GM23338 (cell line): ENCODE measurements at regions not wholly inside any gene's neighbourhood (a gene's known extent, or its start where the extent isn't known, plus 50 kb on each side); places are given as distances from the start of the nearest gene placed in this dataset.

Experiments
- CREB1 ChIP-seq: fragments of 250-450 bp; sonication (Bioruptor Pico); IDR thresholded peaks from 2 replicates; pipeline ENCODE4 v1.5.0; 2020; ENCODE audit warnings: low read depth, mild to moderate bottlenecking, moderate library complexity
- EZH2 ChIP-seq: fragments of 200-600 bp; sonication (generic); IDR thresholded peaks from one replicate; pipeline ENCODE4 v1.8.0; 2017; ENCODE audit warnings: antibody characterized with exemption, mild to moderate bottlenecking, low read depth; ENCODE audit not compliant: unreplicated experiment
- NANOG ChIP-seq: IDR thresholded peaks from 2 replicates; pipeline ENCODE4 v1.6.1; 2016; ENCODE audit warnings: antibody characterized with exemption, borderline replicate concordance
- POLR2AphosphoS5 ChIP-seq: IDR thresholded peaks from 2 replicates; pipeline ENCODE4 v1.6.1; 2016; ENCODE audit warnings: antibody characterized with exemption, low read depth
- STAT1 ChIP-seq: IDR thresholded peaks from one replicate; pipeline ENCODE4 v1.6.1; 2016; ENCODE audit warnings: antibody characterized with exemption; ENCODE audit not compliant: unreplicated experiment
- TF ChIP-seq, protein P1 (sequence below): fragments of 250-450 bp; sonication (Bioruptor Pico); IDR thresholded peaks from 2 replicates; pipeline ENCODE4 v1.5.0; 2020; ENCODE audit warnings: mild to moderate bottlenecking, moderate library complexity
- TF ChIP-seq, protein P2 (sequence below): IDR thresholded peaks from one replicate; pipeline ENCODE4 v1.6.1; 2018; ENCODE audit warnings: antibody characterized with exemption; ENCODE audit not compliant: unreplicated experiment
- TF ChIP-seq, protein P3 (sequence below), 2 experiments: fragments of 200-600 bp in 1 of 2; sonication (generic) in 1 of 2; conservative IDR thresholded peaks; 2 replicates each; pipeline versions ENCODE4 v1.5.1 to v1.6.1; 2016 to 2017; ENCODE audit warnings: antibody characterized with exemption in 2 of 2, low read depth in 2 of 2, mild to moderate bottlenecking in 2 of 2, moderate library complexity in 1 of 2
- TF ChIP-seq, protein P4 (sequence below): IDR thresholded peaks from 2 replicates; pipeline ENCODE4 v1.6.1; 2016; ENCODE audit warnings: antibody characterized with exemption

DNA sequence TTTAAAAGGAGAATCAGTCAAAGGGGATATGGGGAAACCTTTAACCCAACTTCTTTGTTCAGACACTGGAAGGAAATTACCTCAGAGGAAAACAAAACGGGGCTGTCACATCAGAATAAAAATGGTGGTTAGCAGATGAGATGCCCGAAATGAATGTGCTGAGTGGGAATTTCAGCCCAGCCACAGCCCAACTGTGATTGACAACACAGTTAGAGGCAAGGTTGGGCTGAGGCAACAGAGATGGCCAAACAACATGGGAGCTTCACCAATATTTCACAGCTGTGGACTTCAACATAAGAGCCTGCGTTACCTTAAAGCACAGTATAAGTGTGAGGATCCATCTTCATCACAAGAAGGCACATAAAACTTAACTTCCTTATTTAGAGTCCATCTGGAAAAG, 133.5 kb upstream of the PTPRZ1 start (continued):
- TF ChIP-seq, protein P1, sequence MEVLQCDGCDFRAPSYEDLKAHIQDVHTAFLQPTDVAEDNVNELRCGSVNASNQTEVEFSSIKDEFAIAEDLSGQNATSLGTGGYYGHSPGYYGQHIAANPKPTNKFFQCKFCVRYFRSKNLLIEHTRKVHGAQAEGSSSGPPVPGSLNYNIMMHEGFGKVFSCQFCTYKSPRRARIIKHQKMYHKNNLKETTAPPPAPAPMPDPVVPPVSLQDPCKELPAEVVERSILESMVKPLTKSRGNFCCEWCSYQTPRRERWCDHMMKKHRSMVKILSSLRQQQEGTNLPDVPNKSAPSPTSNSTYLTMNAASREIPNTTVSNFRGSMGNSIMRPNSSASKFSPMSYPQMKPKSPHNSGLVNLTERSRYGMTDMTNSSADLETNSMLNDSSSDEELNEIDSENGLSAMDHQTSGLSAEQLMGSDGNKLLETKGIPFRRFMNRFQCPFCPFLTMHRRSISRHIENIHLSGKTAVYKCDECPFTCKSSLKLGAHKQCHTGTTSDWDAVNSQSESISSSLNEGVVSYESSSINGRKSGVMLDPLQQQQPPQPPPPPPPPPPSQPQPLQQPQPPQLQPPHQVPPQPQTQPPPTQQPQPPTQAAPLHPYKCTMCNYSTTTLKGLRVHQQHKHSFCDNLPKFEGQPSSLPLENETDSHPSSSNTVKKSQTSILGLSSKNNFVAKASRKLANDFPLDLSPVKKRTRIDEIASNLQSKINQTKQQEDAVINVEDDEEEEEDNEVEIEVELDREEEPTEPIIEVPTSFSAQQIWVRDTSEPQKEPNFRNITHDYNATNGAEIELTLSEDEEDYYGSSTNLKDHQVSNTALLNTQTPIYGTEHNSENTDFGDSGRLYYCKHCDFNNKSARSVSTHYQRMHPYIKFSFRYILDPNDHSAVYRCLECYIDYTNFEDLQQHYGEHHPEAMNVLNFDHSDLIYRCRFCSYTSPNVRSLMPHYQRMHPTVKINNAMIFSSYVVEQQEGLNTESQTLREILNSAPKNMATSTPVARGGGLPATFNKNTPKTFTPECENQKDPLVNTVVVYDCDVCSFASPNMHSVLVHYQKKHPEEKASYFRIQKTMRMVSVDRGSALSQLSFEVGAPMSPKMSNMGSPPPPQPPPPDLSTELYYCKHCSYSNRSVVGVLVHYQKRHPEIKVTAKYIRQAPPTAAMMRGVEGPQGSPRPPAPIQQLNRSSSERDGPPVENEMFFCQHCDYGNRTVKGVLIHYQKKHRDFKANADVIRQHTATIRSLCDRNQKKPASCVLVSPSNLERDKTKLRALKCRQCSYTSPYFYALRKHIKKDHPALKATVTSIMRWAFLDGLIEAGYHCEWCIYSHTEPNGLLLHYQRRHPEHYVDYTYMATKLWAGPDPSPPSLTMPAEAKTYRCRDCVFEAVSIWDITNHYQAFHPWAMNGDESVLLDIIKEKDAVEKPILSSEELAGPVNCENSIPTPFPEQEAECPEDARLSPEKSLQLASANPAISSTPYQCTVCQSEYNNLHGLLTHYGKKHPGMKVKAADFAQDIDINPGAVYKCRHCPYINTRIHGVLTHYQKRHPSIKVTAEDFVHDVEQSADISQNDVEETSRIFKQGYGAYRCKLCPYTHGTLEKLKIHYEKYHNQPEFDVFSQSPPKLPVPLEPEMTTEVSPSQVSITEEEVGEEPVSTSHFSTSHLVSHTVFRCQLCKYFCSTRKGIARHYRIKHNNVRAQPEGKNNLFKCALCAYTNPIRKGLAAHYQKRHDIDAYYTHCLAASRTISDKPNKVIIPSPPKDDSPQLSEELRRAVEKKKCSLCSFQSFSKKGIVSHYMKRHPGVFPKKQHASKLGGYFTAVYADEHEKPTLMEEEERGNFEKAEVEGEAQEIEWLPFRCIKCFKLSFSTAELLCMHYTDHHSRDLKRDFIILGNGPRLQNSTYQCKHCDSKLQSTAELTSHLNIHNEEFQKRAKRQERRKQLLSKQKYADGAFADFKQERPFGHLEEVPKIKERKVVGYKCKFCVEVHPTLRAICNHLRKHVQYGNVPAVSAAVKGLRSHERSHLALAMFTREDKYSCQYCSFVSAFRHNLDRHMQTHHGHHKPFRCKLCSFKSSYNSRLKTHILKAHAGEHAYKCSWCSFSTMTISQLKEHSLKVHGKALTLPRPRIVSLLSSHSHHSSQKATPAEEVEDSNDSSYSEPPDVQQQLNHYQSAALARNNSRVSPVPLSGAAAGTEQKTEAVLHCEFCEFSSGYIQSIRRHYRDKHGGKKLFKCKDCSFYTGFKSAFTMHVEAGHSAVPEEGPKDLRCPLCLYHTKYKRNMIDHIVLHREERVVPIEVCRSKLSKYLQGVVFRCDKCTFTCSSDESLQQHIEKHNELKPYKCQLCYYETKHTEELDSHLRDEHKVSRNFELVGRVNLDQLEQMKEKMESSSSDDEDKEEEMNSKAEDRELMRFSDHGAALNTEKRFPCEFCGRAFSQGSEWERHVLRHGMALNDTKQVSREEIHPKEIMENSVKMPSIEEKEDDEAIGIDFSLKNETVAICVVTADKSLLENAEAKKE (CRISPR knock-in tag) = no peak
- no peak for TF ChIP-seq NANOG
- TF ChIP-seq, protein P2, sequence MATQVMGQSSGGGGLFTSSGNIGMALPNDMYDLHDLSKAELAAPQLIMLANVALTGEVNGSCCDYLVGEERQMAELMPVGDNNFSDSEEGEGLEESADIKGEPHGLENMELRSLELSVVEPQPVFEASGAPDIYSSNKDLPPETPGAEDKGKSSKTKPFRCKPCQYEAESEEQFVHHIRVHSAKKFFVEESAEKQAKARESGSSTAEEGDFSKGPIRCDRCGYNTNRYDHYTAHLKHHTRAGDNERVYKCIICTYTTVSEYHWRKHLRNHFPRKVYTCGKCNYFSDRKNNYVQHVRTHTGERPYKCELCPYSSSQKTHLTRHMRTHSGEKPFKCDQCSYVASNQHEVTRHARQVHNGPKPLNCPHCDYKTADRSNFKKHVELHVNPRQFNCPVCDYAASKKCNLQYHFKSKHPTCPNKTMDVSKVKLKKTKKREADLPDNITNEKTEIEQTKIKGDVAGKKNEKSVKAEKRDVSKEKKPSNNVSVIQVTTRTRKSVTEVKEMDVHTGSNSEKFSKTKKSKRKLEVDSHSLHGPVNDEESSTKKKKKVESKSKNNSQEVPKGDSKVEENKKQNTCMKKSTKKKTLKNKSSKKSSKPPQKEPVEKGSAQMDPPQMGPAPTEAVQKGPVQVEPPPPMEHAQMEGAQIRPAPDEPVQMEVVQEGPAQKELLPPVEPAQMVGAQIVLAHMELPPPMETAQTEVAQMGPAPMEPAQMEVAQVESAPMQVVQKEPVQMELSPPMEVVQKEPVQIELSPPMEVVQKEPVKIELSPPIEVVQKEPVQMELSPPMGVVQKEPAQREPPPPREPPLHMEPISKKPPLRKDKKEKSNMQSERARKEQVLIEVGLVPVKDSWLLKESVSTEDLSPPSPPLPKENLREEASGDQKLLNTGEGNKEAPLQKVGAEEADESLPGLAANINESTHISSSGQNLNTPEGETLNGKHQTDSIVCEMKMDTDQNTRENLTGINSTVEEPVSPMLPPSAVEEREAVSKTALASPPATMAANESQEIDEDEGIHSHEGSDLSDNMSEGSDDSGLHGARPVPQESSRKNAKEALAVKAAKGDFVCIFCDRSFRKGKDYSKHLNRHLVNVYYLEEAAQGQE = no peak
- no peak for TF ChIP-seq POLR2AphosphoS5
- TF ChIP-seq, protein P3, sequence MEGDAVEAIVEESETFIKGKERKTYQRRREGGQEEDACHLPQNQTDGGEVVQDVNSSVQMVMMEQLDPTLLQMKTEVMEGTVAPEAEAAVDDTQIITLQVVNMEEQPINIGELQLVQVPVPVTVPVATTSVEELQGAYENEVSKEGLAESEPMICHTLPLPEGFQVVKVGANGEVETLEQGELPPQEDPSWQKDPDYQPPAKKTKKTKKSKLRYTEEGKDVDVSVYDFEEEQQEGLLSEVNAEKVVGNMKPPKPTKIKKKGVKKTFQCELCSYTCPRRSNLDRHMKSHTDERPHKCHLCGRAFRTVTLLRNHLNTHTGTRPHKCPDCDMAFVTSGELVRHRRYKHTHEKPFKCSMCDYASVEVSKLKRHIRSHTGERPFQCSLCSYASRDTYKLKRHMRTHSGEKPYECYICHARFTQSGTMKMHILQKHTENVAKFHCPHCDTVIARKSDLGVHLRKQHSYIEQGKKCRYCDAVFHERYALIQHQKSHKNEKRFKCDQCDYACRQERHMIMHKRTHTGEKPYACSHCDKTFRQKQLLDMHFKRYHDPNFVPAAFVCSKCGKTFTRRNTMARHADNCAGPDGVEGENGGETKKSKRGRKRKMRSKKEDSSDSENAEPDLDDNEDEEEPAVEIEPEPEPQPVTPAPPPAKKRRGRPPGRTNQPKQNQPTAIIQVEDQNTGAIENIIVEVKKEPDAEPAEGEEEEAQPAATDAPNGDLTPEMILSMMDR (conservative IDR thresholded peaks at IDR 0.05; ENCODE audit: low read depth in 2 of 2) = no peak
- no peak for TF ChIP-seq STAT1
- TF ChIP-seq, protein P4, sequence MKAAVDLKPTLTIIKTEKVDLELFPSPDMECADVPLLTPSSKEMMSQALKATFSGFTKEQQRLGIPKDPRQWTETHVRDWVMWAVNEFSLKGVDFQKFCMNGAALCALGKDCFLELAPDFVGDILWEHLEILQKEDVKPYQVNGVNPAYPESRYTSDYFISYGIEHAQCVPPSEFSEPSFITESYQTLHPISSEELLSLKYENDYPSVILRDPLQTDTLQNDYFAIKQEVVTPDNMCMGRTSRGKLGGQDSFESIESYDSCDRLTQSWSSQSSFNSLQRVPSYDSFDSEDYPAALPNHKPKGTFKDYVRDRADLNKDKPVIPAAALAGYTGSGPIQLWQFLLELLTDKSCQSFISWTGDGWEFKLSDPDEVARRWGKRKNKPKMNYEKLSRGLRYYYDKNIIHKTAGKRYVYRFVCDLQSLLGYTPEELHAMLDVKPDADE = no peak
- TF ChIP-seq EZH2 = no peak
- no peak for TF ChIP-seq CREB1 (CRISPR knock-in tag)
